NCI-H82 treated with DMSO at 0.1 percent for 48 hours (cell line): ENCODE measurements at regions not wholly inside any gene's neighbourhood (a gene's known extent, or its start where the extent isn't known, plus 50 kb on each side); places are given as distances from the start of the nearest gene placed in this dataset.
"Not testable (repeated sequence)": the region's sequence is repeated elsewhere in the genome, so short reads cannot be mapped to it uniquely, and the experiment has no call there.

ENCODE experiments used
- DNase-seq: peaks from one replicate; lab custom pipeline; 2025; ENCODE audit not compliant: unreplicated experiment; lab: John Stamatoyannopoulos, UW

- DNase-seq: no peak
These were observed 323.6 kb upstream of the PRR16 start for GRCh38 chr5:120140501-120140900.

- no peak for DNase-seq
These were observed 323.0 kb upstream of the PRR16 start for GRCh38 chr5:120141076-120141475.

- DNase-seq: no peak
These were observed 317.3 kb upstream of the PRR16 start for GRCh38 chr5:120146787-120147186.

- DNase-seq: not testable (repeated sequence)
These were observed 316.2 kb upstream of the PRR16 start for GRCh38 chr5:120147911-120148310.

- DNase-seq: no peak
These were observed 313.3 kb upstream of the PRR16 start for GRCh38 chr5:120150770-120151169.

GRCh38 chr5:120151181-120151580 is 312.9 kb upstream of the PRR16 start:
- no peak for DNase-seq

GRCh38 chr5:120151825-120152224 is 312.3 kb upstream of the PRR16 start:
- DNase-seq: no peak

GRCh38 chr5:120152472-120152871 is 311.6 kb upstream of the PRR16 start:
- no peak for DNase-seq

GRCh38 chr5:120152931-120153330 is 311.2 kb upstream of the PRR16 start:
- no peak for DNase-seq

GRCh38 chr5:120153551-120153950 is 310.5 kb upstream of the PRR16 start:
- DNase-seq: no peak

- DNase-seq: no peak
These were observed 308.2 kb upstream of the PRR16 start for GRCh38 chr5:120155873-120156272.

GRCh38 chr5:120158211-120158610 is 305.9 kb upstream of the PRR16 start:
- no peak for DNase-seq

- no peak for DNase-seq
These were observed 304.9 kb upstream of the PRR16 start for GRCh38 chr5:120159155-120159554.

- no peak for DNase-seq
These were observed 303.8 kb upstream of the PRR16 start for GRCh38 chr5:120160124-120160895.

- DNase-seq: no peak
These were observed 301.8 kb upstream of the PRR16 start for GRCh38 chr5:120162321-120162720.

- no peak for DNase-seq
These were observed 300.1 kb upstream of the PRR16 start for GRCh38 chr5:120164037-120164436.

GRCh38 chr5:120164986-120165385 is 299.1 kb upstream of the PRR16 start:
- no peak for DNase-seq

- DNase-seq: no peak
These were observed 291.0 kb upstream of the PRR16 start for GRCh38 chr5:120173125-120173524.

GRCh38 chr5:120174089-120174488 is 290.0 kb upstream of the PRR16 start:
- DNase-seq: no peak

- DNase-seq: not testable (repeated sequence)
These were observed 282.9 kb upstream of the PRR16 start for GRCh38 chr5:120181238-120181637.

GRCh38 chr5:120194650-120195049 is 269.4 kb upstream of the PRR16 start:
- not testable (repeated sequence) for DNase-seq

- DNase-seq: peak; percentile 4
These were observed 264.5 kb upstream of the PRR16 start for GRCh38 chr5:120199559-120199958.

GRCh38 chr5:120207129-120207528 is 257.0 kb upstream of the PRR16 start:
- DNase-seq: no peak
